HEK293 (cell line): ENCODE measurements at regions not wholly inside any gene's neighbourhood (a gene's known extent, or its start where the extent isn't known, plus 50 kb on each side); places are given as distances from the start of the nearest gene placed in this dataset.
A peak's percentile ranks its signal among the peaks of the same experiment; 100 is the strongest.

Experiments used
- CTCF ChIA-PET: fragments of 350-600 bp; formaldehyde crosslinking; extraction: SDS; loops from one replicate; lab custom pipeline; 2021; ENCODE audit warnings: antibody characterized with exemption; lab: Yijun Ruan, JAX
- POLR2A ChIA-PET: fragments of 300-600 bp; formaldehyde crosslinking; extraction: SDS; loops from one replicate; lab custom pipeline; 2020; ENCODE audit warnings: antibody characterized with exemption, inconsistent platforms; lab: Yijun Ruan, JAX
- H3K27ac ChIP-seq: fragments of 200-500 bp; sonication (Bioruptor generic); 2 replicates; pipeline ENCODE4 v1.5.1; 2014; ENCODE audit warnings: low read depth, low read length, control low read depth, inconsistent platforms; ENCODE audit errors: extremely low read depth
- H3K36me3 ChIP-seq, 2 experiments: fragments of 200-500 bp in 1 of 2; sonication (Bioruptor generic) in 1 of 2; 1 replicate in 1 of 2; 2 replicates in 1 of 2; pipeline ENCODE4 v1.5.1; 2014 to 2017; ENCODE audit warnings: inconsistent platforms in 2 of 2, low read length in 2 of 2; ENCODE audit not compliant: control insufficient read depth in 2 of 2, insufficient read depth in 1 of 2
- H3K4me1 ChIP-seq: fragments of 200-500 bp; sonication (Bioruptor generic); 2 replicates; pipeline ENCODE4 v1.5.1; 2014; ENCODE audit warnings: mild to moderate bottlenecking, low read length, inconsistent platforms; ENCODE audit not compliant: control insufficient read depth, insufficient read depth
- H3K4me3 ChIP-seq: 2 replicates; pipeline ENCODE4 v1.5.1; 2011; ENCODE audit warnings: low read depth, mild to moderate bottlenecking, control low read depth, low read length, moderate library complexity
- H3K9me3 ChIP-seq: fragments of 200-500 bp; sonication (Bioruptor generic); 2 replicates; pipeline ENCODE4 v1.5.1; 2014; ENCODE audit warnings: low read depth, low read length, inconsistent platforms; ENCODE audit not compliant: control insufficient read depth, insufficient read depth
- FEZF1 ChIP-seq: fragments of 450-650 bp; formaldehyde crosslinking; IDR thresholded peaks from 2 replicates; pipeline ENCODE4 v1.5.1; 2016; ENCODE audit warnings: missing biosample characterization, missing genetic modification characterization
- INSM2 ChIP-seq: fragments of 450-650 bp; formaldehyde crosslinking; IDR thresholded peaks from 2 replicates; pipeline ENCODE4 v1.5.1; 2016; ENCODE audit warnings: missing biosample characterization, missing genetic modification characterization
- SCRT2 ChIP-seq: fragments of 450-650 bp; formaldehyde crosslinking; IDR thresholded peaks from 2 replicates; pipeline ENCODE4 v1.5.1; 2016; ENCODE audit warnings: missing biosample characterization, missing genetic modification characterization
- SP2 ChIP-seq: fragments of 450-650 bp; formaldehyde crosslinking; IDR thresholded peaks from 2 replicates; pipeline ENCODE4 v1.5.1; 2016; ENCODE audit warnings: missing biosample characterization, missing genetic modification characterization
- ZBTB10 ChIP-seq: fragments of 450-650 bp; formaldehyde crosslinking; IDR thresholded peaks from 2 replicates; pipeline ENCODE4 v1.5.1; 2016; ENCODE audit warnings: missing biosample characterization, missing genetic modification characterization
- ZBTB17 ChIP-seq: fragments of 450-650 bp; formaldehyde crosslinking; IDR thresholded peaks from 2 replicates; pipeline ENCODE4 v1.5.1; 2016; ENCODE audit warnings: missing biosample characterization, missing genetic modification characterization
- ZNF146 ChIP-seq: fragments of 450-650 bp; formaldehyde crosslinking; IDR thresholded peaks from 2 replicates; pipeline ENCODE4 v1.5.1; 2016; ENCODE audit warnings: missing biosample characterization, missing genetic modification characterization
- ZNF157 ChIP-seq: fragments of 450-650 bp; formaldehyde crosslinking; IDR thresholded peaks from 2 replicates; pipeline ENCODE4 v1.5.1; 2016; ENCODE audit warnings: missing biosample characterization, missing genetic modification characterization
- ZNF19 ChIP-seq: fragments of 450-650 bp; formaldehyde crosslinking; IDR thresholded peaks from 2 replicates; pipeline ENCODE4; 2016; ENCODE audit warnings: missing biosample characterization, missing genetic modification characterization, low read depth
- ZNF433 ChIP-seq: fragments of 450-650 bp; formaldehyde crosslinking; IDR thresholded peaks from 2 replicates; pipeline ENCODE4 v1.5.1; 2016; ENCODE audit warnings: missing biosample characterization, missing genetic modification characterization, low read depth
- ZNF501 ChIP-seq: fragments of 450-650 bp; formaldehyde crosslinking; IDR thresholded peaks from 2 replicates; pipeline ENCODE4 v1.5.1; 2016; ENCODE audit warnings: missing biosample characterization, missing genetic modification characterization
- ZNF660 ChIP-seq: fragments of 450-650 bp; IDR thresholded peaks from 2 replicates; pipeline ENCODE4 v1.5.1; 2018; ENCODE audit warnings: missing biosample characterization, mild to moderate bottlenecking, missing genetic modification characterization
- ZNF664 ChIP-seq: fragments of 450-650 bp; formaldehyde crosslinking; IDR thresholded peaks from 2 replicates; pipeline ENCODE4 v1.5.1; 2016; ENCODE audit warnings: missing biosample characterization, missing genetic modification characterization
- ZNF692 ChIP-seq: fragments of 450-650 bp; formaldehyde crosslinking; IDR thresholded peaks from 2 replicates; pipeline ENCODE4 v1.5.1; 2016; ENCODE audit warnings: missing biosample characterization, missing genetic modification characterization
- ZNF768 ChIP-seq: fragments of 450-650 bp; formaldehyde crosslinking; IDR thresholded peaks from 2 replicates; pipeline ENCODE4 v1.5.1; 2018; ENCODE audit warnings: missing biosample characterization, mild to moderate bottlenecking, missing genetic modification characterization
- ZNF792 ChIP-seq: fragments of 450-650 bp; formaldehyde crosslinking; IDR thresholded peaks from 2 replicates; pipeline ENCODE4 v1.5.1; 2016; ENCODE audit warnings: missing biosample characterization, missing genetic modification characterization
- ZXDB ChIP-seq: fragments of 450-650 bp; formaldehyde crosslinking; IDR thresholded peaks from 2 replicates; pipeline ENCODE4 v1.5.1; 2016; ENCODE audit warnings: missing biosample characterization, missing genetic modification characterization
- TF ChIP-seq, protein P1 (sequence below): fragments of 450-650 bp; formaldehyde crosslinking; IDR thresholded peaks from 2 replicates; pipeline ENCODE4 v1.5.1; 2016; ENCODE audit warnings: missing biosample characterization, missing genetic modification characterization

GRCh38 chr5:40402007-40402364 is 277.7 kb upstream of the PTGER4 start (continued):
- TF ChIP-seq ZBTB10 (tag by site-specific recombination) (no peak), ZNF660 (tag by site-specific recombination) (no peak), ZNF157 (tag by site-specific recombination) (no peak)

DNA sequence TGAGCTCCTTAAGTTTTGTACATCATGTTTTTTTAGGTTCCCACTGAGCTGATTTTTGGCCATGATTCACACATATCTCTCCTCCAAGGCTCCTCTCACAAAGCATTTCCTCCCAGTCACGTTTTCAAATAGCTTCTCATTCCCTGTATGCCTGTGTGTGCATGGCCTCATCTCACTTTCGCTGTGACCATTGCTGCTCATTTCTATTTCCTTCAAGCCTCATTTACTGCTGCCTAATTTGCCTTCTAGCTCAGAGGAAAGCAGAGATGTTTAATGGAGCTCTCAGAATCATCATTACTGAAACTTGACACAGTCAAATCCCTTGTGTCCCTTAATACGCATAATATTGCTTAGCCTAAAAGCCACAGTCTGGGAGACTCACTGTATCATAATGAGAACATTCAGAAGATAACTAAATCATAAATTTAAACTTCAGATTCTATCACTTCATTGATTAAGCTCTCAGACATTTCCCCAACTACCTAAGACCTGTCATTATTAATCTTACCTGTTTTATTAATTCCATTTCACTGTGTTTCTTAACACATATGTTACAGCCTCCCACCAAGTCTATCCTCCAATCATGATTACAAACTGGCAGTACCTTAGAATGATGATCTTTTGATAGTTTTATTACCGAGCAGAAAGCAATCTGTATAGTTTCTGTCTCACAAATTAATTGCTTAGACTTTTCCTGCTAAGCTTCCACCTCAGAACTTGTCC is 278.3 kb upstream of the PTGER4 start:
- no peak overlapping the region for H3K4me3 ChIP-seq
- H3K4me1 ChIP-seq, result no peaks in the 10 kb centered on the region
- no peak overlapping the region for H3K27ac ChIP-seq
- ChIA-PET POLR2A (interaction anchor here (0.9 kb wide), 1 partner anchor 9 kb away, joined by 4 read pairs; no protein-coding TSS in a partner anchor), CTCF (interaction anchor here (0.5 to 0.6 kb wide), 3 partner anchors 39 to 1348 kb away, joined by 3 read pairs; no protein-coding TSS in a partner anchor)
- no peaks in the 10 kb centered on the region for H3K9me3 ChIP-seq
- no peak for TF ChIP-seq ZNF768 (tag by site-specific recombination)
- no peak for TF ChIP-seq ZNF660 (tag by site-specific recombination)
- TF ChIP-seq, protein P1, sequence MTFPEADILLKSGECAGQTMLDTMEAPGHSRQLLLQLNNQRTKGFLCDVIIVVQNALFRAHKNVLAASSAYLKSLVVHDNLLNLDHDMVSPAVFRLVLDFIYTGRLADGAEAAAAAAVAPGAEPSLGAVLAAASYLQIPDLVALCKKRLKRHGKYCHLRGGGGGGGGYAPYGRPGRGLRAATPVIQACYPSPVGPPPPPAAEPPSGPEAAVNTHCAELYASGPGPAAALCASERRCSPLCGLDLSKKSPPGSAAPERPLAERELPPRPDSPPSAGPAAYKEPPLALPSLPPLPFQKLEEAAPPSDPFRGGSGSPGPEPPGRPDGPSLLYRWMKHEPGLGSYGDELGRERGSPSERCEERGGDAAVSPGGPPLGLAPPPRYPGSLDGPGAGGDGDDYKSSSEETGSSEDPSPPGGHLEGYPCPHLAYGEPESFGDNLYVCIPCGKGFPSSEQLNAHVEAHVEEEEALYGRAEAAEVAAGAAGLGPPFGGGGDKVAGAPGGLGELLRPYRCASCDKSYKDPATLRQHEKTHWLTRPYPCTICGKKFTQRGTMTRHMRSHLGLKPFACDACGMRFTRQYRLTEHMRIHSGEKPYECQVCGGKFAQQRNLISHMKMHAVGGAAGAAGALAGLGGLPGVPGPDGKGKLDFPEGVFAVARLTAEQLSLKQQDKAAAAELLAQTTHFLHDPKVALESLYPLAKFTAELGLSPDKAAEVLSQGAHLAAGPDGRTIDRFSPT (tag by site-specific recombination), result peak; percentile 45; the same call in 1 of the 2 replicates
- no peak for TF ChIP-seq INSM2
- TF ChIP-seq ZNF433 (tag by site-specific recombination), result no peak
- no peak for TF ChIP-seq ZNF146 (tag by site-specific recombination)
- no peak for TF ChIP-seq ZXDB (tag by site-specific recombination)
- TF ChIP-seq SP2 (tag by site-specific recombination), result no peak
- H3K36me3 ChIP-seq, result no peaks in the 10 kb centered on the region

DNA sequence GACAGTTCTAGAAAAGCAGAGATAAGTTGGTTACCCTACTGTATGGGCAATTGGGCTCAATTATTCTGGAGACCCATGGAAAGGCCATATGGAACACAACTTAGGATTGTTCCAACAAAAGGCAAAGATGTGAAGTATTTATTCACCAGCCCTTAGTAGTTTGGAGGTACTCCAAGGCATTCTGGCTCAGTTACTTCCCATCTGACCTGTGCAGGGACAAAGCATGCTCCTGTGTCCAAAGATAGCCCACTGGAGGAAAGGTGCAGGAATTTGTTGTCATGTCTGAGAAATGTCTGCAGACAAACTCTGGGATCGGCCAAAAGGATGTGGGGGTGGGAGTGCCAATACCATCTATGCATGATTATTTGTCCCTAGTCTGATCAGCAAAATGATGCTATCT is 279.5 kb upstream of the PTGER4 start:
- no peaks in the 10 kb centered on the region for H3K9me3 ChIP-seq
- TF ChIP-seq, protein P1 (tag by site-specific recombination), result no peak
- TF ChIP-seq ZNF664 (tag by site-specific recombination), result no peak
- TF ChIP-seq ZBTB17 (tag by site-specific recombination), result no peak
- no peak for TF ChIP-seq ZNF792 (tag by site-specific recombination)
- TF ChIP-seq ZNF19 (tag by site-specific recombination), result no peak
- no peak for TF ChIP-seq ZNF501 (tag by site-specific recombination)
- no peak for TF ChIP-seq SCRT2 (tag by site-specific recombination)
- no peak for TF ChIP-seq FEZF1 (tag by site-specific recombination)
- no peak for TF ChIP-seq ZNF692 (tag by site-specific recombination)
- H3K4me1 ChIP-seq, result no peaks in the 10 kb centered on the region
- CTCF ChIA-PET, result no interaction called here
- H3K4me3 ChIP-seq, result no peak overlapping the region
- POLR2A ChIA-PET, result no interaction called here
- H3K36me3 ChIP-seq, result no peaks in the 10 kb centered on the region
- H3K27ac ChIP-seq, result no peak overlapping the region
